ENCODE measurements at regions not wholly inside any gene's neighbourhood (a gene's known extent, or its start where the extent isn't known, plus 50 kb on each side); places are given as distances from the start of the nearest gene placed in this dataset.

DNA sequence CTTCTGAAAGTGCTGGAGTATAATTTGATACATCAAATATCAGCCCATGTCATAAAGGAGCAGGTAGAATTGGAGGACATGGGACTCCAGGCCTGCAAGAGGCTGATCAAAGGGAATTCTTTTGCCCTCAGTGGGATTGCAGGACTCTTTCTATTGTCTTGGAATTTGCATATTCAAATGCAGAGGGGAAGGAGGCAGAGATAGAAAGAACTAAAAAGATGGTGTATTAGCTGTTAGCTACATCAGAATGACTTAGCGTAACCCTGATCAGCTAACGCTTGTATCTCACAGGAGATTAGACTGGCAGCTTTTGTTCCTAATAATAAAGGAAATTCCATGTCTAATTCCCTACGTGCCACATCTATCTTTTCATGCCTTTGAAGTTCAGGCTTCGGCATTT lies 1014.7 kb upstream of the RBFOX1 start (continued):
- TF ChIP-seq, protein P1, sequence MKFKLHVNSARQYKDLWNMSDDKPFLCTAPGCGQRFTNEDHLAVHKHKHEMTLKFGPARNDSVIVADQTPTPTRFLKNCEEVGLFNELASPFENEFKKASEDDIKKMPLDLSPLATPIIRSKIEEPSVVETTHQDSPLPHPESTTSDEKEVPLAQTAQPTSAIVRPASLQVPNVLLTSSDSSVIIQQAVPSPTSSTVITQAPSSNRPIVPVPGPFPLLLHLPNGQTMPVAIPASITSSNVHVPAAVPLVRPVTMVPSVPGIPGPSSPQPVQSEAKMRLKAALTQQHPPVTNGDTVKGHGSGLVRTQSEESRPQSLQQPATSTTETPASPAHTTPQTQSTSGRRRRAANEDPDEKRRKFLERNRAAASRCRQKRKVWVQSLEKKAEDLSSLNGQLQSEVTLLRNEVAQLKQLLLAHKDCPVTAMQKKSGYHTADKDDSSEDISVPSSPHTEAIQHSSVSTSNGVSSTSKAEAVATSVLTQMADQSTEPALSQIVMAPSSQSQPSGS (CRISPR knock-in tag; IDR thresholded peaks at IDR 0.05), result no peak
- TF ChIP-seq ZNF333 (CRISPR knock-in tag; IDR thresholded peaks at IDR 0.05; ENCODE audit: borderline replicate concordance), result no peak
- TF ChIP-seq, protein P2, sequence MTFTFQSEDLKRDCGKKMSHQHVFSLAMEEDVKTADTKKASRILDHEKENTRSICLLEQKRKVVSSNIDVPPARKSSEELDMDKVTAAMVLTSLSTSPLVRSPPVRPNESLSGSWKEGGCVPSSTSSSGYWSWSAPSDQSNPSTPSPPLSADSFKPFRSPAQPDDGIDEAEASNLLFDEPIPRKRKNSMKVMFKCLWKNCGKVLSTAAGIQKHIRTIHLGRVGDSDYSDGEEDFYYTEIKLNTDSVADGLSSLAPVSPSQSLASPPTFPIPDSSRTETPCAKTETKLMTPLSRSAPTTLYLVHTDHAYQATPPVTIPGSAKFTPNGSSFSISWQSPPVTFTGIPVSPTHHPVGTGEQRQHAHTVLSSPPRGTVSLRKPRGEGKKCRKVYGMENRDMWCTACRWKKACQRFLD (CRISPR knock-in tag; IDR thresholded peaks at IDR 0.05; ENCODE audit: borderline replicate concordance), result no peak
- TF ChIP-seq DNMT1 (CRISPR knock-in tag; IDR thresholded peaks at IDR 0.05), result no peak
- TF ChIP-seq HDAC1 (CRISPR knock-in tag; IDR thresholded peaks at IDR 0.05), result no peak

DNA sequence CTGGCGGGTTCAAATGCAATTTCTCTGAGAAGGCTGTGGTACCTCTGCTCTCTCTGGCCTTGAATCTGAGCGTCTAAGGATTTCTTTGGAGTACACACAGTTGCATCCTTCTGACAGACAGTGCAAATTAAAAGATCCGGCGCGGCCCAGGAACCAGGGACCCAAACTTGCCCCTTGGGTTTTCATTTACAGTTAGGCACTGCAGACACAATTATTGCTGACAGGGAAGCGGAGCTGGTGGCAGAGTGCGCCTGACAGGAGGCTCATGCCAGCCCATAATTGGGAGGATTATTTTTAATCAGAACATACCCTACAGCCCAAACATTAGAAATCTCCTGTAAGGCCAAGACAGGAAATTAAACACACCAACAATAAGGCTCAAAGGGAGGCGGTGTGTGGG lies 1023.4 kb upstream of the RBFOX1 start:
- no TSS peak for BruUV-seq (replicated peaks)
- ChIA-PET POLR2A (no interaction called here), CTCF (ENCODE audit: low intra/inter-chr PET ratio, low total read pairs) (no interaction called here)
- Histone ChIP-seq H3K4me2 (ENCODE audit: low read depth, low read length) (no peak overlapping the region), H3K4me3 (replicated peaks in 1 of 3; ENCODE audit: insufficient read depth in 1 of 3, low read depth in 2 of 3, low read length in 3 of 3) (no peak overlapping the region), H3K36me3 (replicated peaks in 1 of 2; ENCODE audit: control insufficient read depth in 1 of 2, insufficient read depth in 2 of 2, low read length in 2 of 2) (no peaks in the 10 kb centered on the region), H4K20me1 (ENCODE audit: insufficient read depth, low read length) (no peaks in the 10 kb centered on the region), H3K9ac (ENCODE audit: insufficient read depth, low read depth, low read length) (no peak overlapping the region), H3K4me1 (ENCODE audit: insufficient read depth, low read length) (no peaks in the 10 kb centered on the region), H3K79me2 (ENCODE audit: insufficient read depth, low read length) (no peaks in the 10 kb centered on the region), H3K27me3 (ENCODE audit: control insufficient read depth in 1 of 2, insufficient read depth in 2 of 2, low read length in 2 of 2) (no peaks in the 10 kb centered on the region), H3K9me3 (ENCODE audit: low read length) (peaks cover 4% of the 10 kb centered on the region; the same call in 1 of the 2 replicates), H2AFZ (ENCODE audit: low read length) (no peak overlapping the region), H3K27ac (ENCODE audit: extremely low read length, insufficient read depth, low read length) (no peak overlapping the region)
- FAIRE-seq, result no peak
- in situ Hi-C loops (cut with HindIII; ENCODE audit: extremely low pct_ligation_motif_present, low pct_unique_long_range_greater_than_20kb) (no loop called here), intact Hi-C loops (cut with micrococcal nuclease; ENCODE audit: unreplicated experiment) (no loop called here)
- no peak for DNase-seq (ENCODE audit: low spot score)
- no peak for ATAC-seq
- WGBS (ENCODE audit: low lambda C conversion rate), result 60% methylated on average over 8 of the region's 8 CpGs
- TF ChIP-seq ZNF589 (CRISPR knock-in tag; conservative IDR thresholded peaks at IDR 0.05) (no peak), ZFX (CRISPR knock-in tag; IDR thresholded peaks at IDR 0.05; ENCODE audit: low read depth) (no peak), ZNF207 (IDR thresholded peaks at IDR 0.05; ENCODE audit: borderline replicate concordance) (no peak), TOPORS (CRISPR knock-in tag; IDR thresholded peaks at IDR 0.05) (no peak), MXI1 (IDR thresholded peaks at IDR 0.05; ENCODE audit: borderline replicate concordance, low read depth, low read length) (no peak), ZNF672 (CRISPR knock-in tag; IDR thresholded peaks at IDR 0.05) (no peak), CHCHD3 (CRISPR knock-in tag; IDR thresholded peaks at IDR 0.05) (no peak), ZNF737 (CRISPR knock-in tag; IDR thresholded peaks at IDR 0.05; ENCODE audit: borderline replicate concordance) (no peak), ARNTL (CRISPR knock-in tag; IDR thresholded peaks at IDR 0.05) (no peak), ZNF605 (CRISPR knock-in tag; IDR thresholded peaks at IDR 0.05) (no peak), PCBP2 (optimal IDR thresholded peaks at IDR 0.05; ENCODE audit: low read depth, low read length, poor library complexity, severe bottlenecking) (no peak)
- TF ChIP-seq, protein P3, sequence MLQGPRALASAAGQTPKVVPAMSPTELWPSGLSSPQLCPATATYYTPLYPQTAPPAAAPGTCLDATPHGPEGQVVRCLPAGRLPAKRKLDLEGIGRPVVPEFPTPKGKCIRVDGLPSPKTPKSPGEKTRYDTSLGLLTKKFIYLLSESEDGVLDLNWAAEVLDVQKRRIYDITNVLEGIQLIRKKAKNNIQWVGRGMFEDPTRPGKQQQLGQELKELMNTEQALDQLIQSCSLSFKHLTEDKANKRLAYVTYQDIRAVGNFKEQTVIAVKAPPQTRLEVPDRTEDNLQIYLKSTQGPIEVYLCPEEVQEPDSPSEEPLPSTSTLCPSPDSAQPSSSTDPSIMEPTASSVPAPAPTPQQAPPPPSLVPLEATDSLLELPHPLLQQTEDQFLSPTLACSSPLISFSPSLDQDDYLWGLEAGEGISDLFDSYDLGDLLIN (CRISPR knock-in tag; IDR thresholded peaks at IDR 0.05; ENCODE audit: borderline replicate concordance), result no peak
- TF ChIP-seq, protein P1 (CRISPR knock-in tag; IDR thresholded peaks at IDR 0.05), result no peak
- TF ChIP-seq, protein P4, sequence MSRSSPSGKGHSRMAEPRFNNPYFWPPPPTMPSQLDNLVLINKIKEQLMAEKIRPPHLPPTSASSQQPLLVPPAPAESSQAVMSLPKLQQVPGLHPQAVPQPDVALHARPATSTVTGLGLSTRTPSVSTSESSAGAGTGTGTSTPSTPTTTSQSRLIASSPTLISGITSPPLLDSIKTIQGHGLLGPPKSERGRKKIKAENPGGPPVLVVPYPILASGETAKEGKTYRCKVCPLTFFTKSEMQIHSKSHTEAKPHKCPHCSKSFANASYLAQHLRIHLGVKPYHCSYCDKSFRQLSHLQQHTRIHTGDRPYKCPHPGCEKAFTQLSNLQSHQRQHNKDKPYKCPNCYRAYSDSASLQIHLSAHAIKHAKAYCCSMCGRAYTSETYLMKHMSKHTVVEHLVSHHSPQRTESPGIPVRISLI (CRISPR knock-in tag; IDR thresholded peaks at IDR 0.05; ENCODE audit: borderline replicate concordance), result no peak

All from HepG2 (cell line).